Astrocyte of the cerebellum (primary cell): ENCODE measurements at regions not wholly inside any gene's neighbourhood (a gene's known extent, or its start where the extent isn't known, plus 50 kb on each side); places are given as distances from the start of the nearest gene placed in this dataset.
"Not testable (repeated sequence)": the region's sequence is repeated elsewhere in the genome, so short reads cannot be mapped to it uniquely, and the experiment has no call there.

Experiments
- DNase-seq: peaks from one replicate; pipeline ENCODE4 v3.0.0-alpha.2; 2011; ENCODE audit warnings: low read depth
- H3K4me3 ChIP-seq: 2 replicates; pipeline ENCODE4 v1.5.1; 2011; ENCODE audit warnings: mild to moderate bottlenecking, low read depth, low read length, moderate library complexity
- CTCF ChIP-seq: IDR thresholded peaks from 2 replicates; pipeline ENCODE4 v1.5.1; 2012; ENCODE audit warnings: low read length, low read depth, moderate library complexity, mild to moderate bottlenecking; ENCODE audit errors: missing control alignments
- in situ Hi-C: cut with HindIII; loops from 2 replicates; pipeline ENCODE4 v1.10.0; 2017; ENCODE audit warnings: low sequenced_read_pairs

GRCh38 chr3:193816028-193816395 lies 223.0 kb downstream of the OPA1 start:
- H3K4me3 ChIP-seq = no peak overlapping the region
- no peak for DNase-seq
- no peak for TF ChIP-seq CTCF
- in situ Hi-C loops = loop anchor here (25.0 kb wide), 1 partner anchor 146 kb away; no protein-coding TSS in a partner anchor

GRCh38 chr3:193816656-193817311 lies 223.8 kb downstream of the OPA1 start:
- no peak for DNase-seq
- H3K4me3 ChIP-seq = no peak overlapping the region
- in situ Hi-C loops = loop anchor here (25.0 kb wide), 1 partner anchor 146 kb away; no protein-coding TSS in a partner anchor
- no peak for TF ChIP-seq CTCF

- in situ Hi-C loops = loop anchor here (25.0 kb wide), 1 partner anchor 143 kb away; no protein-coding TSS in a partner anchor
- DNase-seq = no peak
- no peak overlapping the region for H3K4me3 ChIP-seq
- no peak for TF ChIP-seq CTCF
These were observed 226.4 kb downstream of the OPA1 start for GRCh38 chr3:193819117-193820010.

- H3K4me3 ChIP-seq = no peak overlapping the region
- DNase-seq = no peak
- in situ Hi-C loops = loop anchor here (25.0 kb wide), 1 partner anchor 141 kb away; no protein-coding TSS in a partner anchor
- TF ChIP-seq CTCF = no peak
These were observed 228.2 kb downstream of the OPA1 start for GRCh38 chr3:193821151-193821668.

- DNase-seq = peak; percentile 90
- no peak for TF ChIP-seq CTCF
- in situ Hi-C loops = loop anchor here (25.0 kb wide), 1 partner anchor 140 kb away; no protein-coding TSS in a partner anchor
- no peak overlapping the region for H3K4me3 ChIP-seq
These were observed 229.6 kb downstream of the OPA1 start for GRCh38 chr3:193822492-193823212.

GRCh38 chr3:193823213-193823605 lies 230.2 kb downstream of the OPA1 start:
- in situ Hi-C loops = loop anchor here (25.0 kb wide), 1 partner anchor 139 kb away; no protein-coding TSS in a partner anchor
- DNase-seq, H3K4me3 ChIP-seq: not testable (repeated sequence)
